Activated CD4-positive, alpha-beta T cell treated with anti-CD3 and anti-CD28 coated beads, Interleukin-2, Interleukin-6, amounts not matched to agents 100 ng/mL and 50 ng/mL, durations not matched to agents 16 hours and 8 hours (primary cell): ENCODE measurements at regions not wholly inside any gene's neighbourhood (a gene's known extent, or its start where the extent isn't known, plus 50 kb on each side); places are given as distances from the start of the nearest gene placed in this dataset.
"Not testable (repeated sequence)": the region's sequence is repeated elsewhere in the genome, so short reads cannot be mapped to it uniquely, and the experiment has no call there.

Experiments
- DNase-seq: peaks from one replicate; pipeline ENCODE4 v3.0.0-alpha.2; 2020

DNA sequence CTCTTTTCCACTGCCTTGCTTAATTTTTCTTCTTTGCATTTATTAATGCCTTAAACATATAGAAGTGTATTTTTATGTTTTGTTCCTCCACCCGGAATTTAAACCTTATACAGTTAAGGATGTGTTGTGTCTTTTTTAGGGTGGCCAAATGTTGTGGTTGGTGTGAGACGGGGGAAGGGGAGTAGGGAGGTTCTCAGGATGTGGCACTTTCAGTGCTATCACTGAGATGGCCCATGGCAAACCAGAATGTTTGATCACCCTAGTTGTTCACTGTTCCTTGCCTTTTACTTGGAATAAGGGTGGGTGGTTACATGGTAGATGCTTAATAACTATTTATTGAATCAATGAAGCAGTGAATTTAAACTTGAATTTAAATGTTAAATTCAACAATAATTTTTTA lies 216.0 kb upstream of the SLITRK1 start:
- no peak for DNase-seq

DNA sequence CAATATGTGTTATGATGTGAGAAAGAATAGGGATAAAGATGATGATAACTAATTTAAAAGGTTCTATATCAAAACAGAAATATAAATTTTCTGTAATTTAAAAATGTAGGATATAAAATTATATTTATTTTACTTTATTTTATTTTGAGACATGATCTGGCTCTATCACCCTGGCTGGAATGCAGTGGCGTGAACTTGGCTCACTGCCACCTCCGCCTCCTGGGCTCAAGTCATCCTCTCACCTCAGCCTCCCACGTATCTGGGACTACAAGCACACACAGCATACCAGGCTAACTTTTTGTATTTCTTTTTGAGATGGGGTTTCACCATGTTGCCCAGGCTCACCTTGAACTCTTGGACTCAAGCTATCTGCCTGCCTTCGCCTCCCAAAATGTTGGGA lies 214.9 kb upstream of the SLITRK1 start:
- DNase-seq: no peak

DNA sequence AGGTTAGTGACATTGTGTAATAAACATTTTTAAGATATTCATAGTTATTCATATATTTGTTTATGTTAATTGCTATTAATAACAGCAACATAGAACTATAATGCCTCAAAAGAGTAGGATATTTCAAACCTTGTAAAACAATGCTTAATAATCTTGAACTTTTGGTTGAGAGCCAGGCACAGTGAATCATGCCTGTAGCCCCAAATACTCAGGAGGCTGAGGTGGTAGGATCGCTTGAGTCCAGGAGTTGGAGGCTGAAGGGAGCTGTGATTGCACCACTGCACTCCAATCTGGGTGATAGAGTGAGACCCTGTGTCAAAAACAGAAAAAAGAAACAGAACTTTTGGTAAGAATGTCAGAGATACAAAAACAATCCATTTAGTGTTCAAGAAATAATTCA lies 213.9 kb upstream of the SLITRK1 start:
- no peak for DNase-seq

DNA sequence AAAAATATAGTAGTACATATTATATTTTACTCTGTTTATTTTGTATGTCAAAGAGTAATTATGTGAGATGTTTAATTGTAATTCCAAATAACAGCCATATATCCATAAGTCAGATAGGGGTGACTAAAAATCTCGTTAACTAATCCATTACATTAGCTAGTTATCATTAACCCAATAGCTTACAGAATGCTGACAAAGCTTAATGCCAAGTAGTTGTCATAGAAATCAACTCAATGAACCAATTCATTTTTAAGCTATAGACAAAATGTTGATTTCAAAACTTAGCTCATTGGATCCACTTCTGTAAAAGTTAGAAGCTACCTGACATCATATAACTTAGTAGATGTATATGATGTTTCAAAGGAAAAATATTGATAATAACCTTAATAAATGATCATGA lies 206.7 kb upstream of the SLITRK1 start:
- DNase-seq: no peak

DNA sequence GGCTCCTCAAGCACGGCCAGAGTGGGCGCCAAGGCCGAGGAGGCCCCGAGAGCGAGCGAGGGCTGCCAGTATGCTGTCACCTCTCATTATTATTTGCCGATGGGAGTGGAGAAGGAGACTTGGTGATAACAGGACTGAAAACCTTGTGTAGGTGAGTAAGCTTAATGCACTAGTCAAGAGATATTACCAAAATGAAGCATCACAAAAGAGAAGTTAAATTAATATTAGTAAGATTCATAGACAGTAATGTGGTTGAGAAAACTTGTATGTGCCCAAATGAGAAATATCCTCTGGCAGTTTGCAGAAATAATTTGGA lies 204.5 kb upstream of the SLITRK1 start:
- DNase-seq: no peak

DNA sequence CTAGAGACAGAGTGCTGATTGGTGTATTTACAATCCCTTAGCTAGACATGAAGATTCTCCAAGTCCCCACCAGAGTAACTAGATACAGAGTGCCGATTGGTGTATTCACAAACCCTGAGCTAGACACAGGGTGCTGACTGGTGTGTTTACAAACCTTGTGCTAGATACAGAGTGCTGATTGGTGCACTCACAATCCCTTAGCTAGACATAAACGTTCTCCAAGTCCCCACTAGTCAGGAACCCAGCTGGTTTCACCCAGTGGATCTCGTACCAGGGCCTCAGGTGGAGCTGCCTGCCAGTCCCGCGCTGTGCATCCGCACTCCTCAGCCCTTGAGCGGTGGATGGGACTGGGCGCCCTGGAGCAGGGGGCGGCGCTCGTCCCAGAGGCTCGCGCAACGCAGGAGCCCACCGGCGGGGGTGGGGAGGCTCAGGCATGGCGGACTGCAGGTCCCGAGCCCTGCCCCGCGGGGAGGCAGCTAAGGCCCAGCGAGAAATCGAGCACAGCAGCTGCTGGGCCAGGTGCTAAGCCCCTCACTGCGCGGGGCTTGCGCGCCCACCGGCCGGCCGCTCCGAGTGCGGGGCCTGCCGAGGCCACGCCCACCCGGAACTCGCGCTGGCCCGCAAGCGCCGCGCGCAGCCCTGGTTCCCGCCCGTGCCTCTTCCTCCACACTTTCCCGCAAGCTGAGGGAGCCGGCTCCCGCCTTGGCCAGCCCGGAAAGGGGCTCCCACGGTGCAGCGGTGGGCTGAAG lies 204.0 kb upstream of the SLITRK1 start:
- DNase-seq: not testable (repeated sequence)

DNA sequence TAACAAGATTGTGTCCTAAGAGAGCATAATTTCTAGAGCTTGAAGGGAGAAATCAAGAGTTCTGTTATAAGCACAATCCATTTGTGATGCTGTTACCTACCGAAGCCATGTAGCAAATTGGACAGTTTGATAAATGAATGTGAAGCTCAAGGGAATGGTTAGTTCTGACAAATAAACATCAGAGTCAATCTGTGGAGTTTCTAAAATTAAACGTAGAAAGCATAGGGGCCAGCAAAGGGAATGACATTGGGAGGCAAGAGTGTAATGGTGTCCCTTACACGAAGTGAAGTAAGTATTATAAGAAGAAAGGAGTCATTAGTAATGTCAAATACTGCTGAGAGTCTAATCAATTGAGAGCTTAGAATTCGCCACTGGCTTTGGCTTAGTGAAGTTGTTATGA lies 200.2 kb upstream of the SLITRK1 start:
- DNase-seq: no peak

DNA sequence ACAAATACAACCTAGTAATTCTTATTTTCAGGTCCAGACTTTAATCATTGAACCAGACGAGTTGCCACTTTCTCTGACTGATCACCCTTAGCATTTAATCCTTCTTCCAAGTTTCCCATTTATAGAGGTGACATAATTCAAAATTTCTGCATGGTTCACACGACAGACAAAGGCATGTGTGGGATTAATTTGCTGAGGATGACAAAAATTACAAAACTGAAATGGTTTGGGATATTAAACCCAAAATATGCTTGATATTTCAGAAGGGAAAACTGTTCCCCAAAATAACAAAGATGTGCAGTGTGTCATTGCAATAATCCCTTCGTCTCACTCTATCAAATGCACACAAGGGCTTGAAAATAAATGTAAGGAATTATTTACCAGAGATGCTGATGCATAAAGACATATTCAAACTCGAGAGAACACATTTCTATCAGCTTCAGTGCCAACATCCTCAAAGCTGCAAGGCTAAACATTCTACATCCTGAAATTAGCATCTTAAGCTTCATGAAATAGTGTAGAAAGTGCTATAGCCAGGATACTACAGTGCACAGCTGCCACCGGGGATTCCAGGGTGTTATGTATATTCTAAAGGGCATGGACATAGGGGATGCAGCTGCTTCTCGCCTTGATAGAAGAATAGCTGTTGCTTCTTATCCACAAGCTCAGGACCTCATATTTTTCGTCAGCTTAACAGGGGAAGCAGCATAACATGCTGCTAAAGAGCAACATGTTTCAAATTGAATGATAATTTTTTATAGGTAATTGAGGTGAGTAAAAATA lies 198.7 kb upstream of the SLITRK1 start:
- no peak for DNase-seq

DNA sequence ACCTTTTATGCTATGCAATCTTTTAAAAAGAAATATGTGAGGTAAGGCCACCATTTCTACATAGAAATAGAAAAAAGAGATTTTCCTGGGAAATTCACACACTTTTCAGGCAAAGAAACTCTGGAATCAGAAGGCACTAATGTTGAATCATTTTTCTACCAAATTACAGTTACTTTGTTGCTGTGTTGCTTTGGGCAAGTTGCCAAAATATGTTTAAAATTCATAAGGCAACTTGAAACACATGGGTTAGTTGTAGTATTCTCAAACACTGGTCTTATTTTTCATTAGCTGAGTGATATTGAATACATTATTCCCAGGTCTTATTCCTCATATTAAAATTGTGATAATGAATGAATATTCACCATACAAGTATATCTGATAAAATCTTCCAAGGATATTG lies 195.0 kb upstream of the SLITRK1 start:
- DNase-seq: no peak

DNA sequence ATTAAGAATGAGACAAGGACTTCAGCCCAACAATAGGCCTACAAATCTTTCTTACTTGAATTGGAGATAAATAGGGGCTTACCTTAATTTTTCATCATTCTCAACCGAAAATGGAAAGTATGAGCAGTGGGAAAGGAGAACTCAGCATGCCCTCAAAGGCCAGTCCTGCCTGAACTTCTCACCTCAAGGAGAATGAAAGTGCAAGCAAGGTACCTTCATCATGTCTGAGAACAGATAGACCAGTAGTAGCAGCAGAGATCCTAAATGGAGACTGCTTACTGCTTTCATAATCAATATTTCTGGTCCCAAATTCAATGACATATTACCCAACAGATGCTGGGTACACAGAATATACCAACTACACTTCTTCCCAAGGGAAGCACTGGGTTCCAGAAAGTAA lies 194.0 kb upstream of the SLITRK1 start:
- no peak for DNase-seq

DNA sequence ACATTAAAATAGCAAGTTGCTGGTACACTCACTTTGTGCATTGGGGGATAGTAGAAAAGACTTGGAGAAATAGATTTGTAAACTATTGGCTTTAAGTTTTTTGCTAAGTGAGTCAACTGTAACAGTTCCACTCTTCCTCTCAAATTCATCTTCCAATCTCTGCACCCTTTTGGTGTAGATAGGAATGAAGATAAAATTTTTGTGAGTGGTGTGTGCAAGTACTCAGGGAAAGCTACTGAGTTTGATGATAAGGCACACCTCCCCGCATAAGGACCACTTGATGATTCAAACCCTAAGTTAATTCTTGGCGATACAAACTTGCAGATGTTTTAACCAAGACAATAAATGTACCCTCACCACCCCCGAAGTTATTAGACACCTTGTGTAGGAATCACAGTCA lies 168.3 kb upstream of the SLITRK1 start:
- DNase-seq: no peak

DNA sequence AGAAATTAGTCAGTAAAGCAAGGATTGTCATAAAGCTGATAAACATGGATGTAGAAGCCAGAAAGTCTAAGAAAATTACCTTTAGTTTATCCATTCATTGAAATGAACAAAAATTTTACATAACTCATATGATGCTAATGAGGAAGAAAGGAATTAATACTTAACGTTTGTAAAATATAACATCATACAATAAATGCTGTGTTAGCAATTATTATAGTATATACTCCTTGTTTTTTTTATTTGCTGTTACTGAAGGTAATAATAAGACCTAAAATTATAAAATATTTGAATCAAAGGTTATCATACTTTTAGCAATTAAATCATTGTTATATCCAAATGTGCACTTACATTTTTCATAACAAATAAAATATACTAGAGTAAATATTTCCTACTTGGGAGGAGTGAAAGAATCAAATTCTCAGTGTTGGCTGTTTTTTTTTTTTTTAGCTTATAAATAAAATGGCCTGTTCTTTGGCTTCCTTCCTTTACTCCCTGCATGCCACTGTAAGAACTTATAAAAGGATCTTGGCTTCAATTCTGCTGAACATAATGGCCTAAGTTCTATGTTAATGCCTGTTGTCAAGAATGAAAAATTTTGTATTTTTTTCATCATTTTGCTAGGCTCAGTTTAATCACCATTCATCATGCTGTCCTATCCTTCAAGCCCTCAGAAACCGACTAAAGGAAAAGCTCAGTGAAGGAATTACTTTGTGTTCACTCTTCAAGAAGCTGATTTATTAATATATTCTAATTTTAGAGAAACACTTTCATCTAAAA lies 167.4 kb upstream of the SLITRK1 start:
- no peak for DNase-seq

DNA sequence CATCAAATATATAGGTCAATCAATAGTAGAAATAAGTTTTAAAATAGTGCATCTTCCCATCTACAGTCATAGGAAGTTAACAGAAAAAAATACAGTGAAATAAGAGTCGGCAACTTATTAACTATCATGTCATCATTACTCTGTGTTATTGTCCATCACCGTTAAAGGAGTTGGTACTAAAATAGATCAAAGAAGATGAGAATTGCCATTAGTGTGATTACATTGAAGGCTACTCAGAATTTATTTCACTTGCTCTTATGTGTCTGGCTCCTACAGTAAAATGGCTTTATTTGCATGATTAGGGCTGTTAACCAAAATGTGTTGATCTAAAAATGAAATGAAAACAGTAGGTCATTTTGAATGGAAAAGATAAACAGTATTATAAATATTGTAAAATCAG lies 162.5 kb upstream of the SLITRK1 start:
- no peak for DNase-seq

DNA sequence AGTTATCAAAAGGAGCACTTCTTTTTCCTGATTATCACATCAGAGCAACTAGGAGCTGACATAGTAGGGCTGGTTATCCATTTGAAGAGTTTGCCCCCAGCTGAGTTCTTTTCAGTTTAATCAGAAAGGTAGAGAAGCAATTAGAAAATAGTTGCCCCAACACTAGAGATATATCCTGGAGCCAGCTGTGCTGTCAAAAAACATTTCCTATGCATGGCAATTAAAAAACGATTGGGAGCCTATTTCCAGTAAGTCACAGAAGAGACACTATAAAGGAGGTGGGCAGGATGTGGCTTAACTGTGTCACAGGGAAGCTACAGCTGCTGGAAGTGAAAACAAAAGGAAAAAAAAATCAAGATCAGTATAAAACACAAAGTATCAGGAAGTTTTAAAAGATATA lies 155.7 kb upstream of the SLITRK1 start:
- DNase-seq: peak; percentile 8

DNA sequence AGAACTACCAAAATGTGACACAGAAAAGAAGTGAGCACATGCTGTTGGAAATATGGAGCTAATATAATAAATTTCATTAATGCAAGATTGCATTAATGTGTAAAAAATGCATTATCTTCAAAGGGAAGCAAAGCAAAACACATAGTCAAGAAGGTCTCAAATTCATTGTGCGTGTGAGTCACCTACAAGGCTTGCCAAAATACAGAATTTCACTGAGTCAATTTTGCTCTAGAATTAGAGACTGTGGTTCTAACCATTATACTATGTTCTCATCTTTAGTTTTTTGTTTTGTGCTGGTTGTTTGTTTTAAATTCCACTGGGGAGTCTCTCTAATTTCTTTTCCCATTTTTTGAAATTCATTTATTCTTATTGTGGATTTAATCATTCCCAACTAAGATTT lies 149.8 kb upstream of the SLITRK1 start:
- DNase-seq: no peak

DNA sequence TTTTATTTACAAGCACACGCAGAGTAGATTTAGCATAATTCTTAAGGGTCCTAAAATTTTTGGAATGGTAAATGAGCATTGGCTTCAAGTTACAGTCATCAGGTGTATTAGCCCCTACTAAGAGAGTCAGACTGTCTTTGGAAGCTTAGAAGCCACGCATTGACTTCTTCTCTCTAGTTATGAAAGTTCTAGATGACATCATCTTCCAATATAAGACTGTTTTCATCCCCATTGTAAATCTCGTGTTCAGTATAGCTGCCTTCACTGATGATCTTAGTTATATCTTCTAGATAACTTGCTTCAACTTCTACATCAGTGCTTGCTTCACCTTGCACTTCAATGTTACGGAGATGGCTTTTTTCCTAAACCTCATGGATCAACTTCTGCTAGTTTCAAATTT lies 148.8 kb upstream of the SLITRK1 start:
- DNase-seq: no peak

DNA sequence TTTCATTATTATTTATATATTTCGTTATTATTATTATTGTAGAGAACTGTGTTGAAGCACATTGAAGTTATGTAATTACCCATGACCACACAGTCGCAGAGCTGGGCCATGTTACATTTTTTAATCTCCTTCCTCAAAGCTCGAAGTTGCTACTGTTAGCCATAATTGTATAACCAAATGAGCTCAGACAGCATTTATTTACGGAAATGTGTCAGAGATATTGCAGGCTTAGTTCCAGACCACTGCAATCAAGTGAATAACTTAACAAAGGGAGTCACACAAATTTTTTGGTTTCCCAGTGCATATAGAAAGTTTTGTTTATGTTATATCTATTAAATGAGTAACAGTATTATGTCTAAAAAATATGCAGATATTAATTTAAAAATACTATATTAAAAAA lies 147.1 kb upstream of the SLITRK1 start:
- DNase-seq: no peak

DNA sequence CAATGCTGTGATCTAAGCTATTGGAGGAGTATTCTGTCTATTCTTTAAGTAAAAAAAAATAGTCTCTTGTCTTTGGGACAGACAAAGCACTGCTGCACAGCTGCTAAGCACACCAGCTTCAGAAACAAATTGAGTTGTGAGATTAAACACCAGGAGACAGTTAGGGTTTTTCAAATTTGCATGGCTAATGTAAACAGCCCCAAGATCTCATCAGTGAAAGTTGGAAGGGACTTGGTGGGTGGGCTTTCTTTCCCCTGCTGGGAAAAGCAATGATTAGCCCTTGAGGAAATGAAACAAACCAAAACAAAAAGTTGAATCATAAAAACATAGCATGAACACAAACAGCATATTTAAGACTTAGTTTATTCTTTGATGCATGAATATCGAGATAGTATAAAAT lies 143.6 kb upstream of the SLITRK1 start:
- no peak for DNase-seq

DNA sequence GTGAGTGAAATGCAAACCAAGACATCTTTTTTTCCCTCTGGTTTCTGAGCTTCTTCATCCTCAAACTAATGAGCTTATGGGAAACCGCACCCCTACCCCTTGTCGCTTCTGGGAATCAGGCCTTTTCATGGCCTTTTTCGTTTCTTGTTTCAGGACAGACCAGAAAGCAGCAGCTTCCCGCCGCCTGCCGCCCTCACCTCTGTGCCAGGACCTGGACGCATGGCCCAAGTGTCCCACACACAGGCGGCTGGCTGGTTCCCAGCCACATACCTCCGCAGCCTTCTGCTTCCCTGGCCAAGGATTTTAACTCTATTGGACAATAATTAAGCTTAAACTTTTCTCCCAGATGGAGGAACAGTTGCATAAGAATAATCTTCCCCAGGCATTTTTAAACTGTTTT lies 114.1 kb upstream of the SLITRK1 start:
- DNase-seq: no peak

DNA sequence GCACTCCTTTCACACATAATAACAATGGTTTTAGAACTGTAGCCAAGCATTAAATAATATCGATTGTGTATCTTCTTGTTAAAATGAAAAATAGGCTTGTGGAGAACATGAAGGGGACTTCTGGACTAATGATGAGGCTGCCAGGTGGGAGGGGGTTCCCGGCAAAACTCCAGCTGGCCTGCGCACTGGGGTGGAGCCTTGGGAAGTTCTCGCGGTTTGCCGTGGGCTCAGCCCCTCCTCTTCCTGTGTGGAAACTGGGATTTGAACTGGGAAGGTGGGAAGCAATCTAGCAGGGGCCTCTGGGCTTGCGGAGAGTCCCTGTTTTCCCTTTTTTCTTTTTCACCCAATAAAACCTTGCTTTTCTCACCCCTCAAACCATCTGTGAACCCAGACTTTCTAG lies 113.7 kb upstream of the SLITRK1 start:
- no peak for DNase-seq

DNA sequence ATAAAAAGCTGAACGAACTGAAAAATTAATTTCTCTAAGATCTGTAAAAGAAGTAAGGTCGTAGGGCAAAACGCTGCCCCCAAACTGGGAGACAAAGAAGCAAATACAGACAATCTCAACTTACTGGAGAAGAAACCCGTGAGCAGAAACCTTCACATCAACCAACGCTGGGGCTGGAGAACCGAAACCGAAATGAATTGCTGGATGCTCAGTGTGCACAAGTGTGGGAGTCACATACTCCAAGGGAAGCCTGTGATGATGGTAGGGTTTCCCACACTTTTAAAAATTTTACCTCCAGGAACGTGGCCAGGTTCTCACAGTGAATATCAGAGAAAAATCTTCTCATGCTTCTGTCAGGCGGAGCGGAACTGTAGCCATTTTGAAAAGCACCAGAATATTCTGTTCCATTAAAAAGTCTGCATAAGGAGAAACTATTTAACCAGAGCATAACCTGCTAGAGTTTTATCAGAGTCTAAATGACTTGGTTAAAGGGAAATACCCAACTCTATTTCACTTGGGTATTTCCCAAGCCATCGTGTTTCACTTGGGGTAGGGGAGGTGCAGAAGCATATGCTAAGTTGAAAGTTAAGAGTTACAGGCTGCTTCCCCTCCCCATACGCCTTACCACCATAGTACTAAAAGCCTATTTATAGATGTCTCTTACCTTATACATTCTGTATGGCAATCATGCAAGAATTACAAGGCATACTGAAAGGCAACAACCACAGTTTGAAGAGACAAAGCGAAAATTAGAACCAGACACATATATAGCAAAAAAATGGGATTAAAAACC lies 110.5 kb upstream of the SLITRK1 start:
- DNase-seq: no peak

DNA sequence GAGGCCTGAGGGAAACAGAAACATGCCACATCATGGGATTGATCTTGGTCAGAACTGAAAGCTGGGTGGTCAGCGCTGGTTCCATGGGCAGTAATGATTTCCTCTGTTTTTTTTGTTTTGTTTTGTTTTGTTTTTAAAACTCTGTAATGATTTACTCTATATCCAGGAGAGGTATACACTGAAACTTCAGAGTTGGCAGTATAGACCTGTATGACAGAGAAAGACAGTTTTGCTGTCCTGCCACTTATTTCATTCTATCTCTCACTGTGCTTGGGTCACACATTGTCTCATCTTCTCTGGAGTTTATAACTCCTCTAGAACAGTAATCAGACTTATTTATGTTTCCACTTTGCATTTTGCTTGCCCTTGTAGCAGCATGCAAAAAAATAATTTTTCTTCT lies 105.1 kb upstream of the SLITRK1 start:
- no peak for DNase-seq

DNA sequence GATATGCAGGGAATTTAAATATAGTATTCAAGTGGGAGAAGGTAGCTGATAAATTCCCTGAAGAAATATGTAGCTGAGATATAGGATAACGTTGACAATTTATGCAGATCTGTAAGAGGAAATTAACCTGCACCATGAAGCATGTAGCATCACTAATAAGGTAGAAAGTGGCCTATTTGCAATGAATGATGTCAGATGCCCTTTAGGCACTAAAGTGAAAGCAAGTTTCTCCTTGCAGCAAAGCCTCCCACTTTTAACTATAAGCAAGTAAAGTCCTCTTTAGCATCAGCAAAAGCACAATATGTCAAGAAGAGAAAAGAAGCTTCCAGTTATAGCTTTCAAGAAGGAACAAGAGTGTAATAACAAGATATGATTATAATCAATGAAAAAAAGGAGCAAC lies 102.5 kb upstream of the SLITRK1 start:
- DNase-seq: no peak
